A549 (cell line): ENCODE measurements at regions not wholly inside any gene's neighbourhood (a gene's known extent, or its start where the extent isn't known, plus 50 kb on each side); places are given as distances from the start of the nearest gene placed in this dataset.

ENCODE experiments used
- CHD2 ChIP-seq: fragments of 150-350 bp; IDR thresholded peaks from 2 replicates; pipeline ENCODE4 v1.6.1; 2014; ENCODE audit warnings: low read length; ENCODE audit not compliant: partially characterized antibody
- EHMT2 ChIP-seq: fragments of 200-600 bp; sonication (generic); IDR thresholded peaks from 2 replicates; pipeline ENCODE4 v1.6.1; 2016; ENCODE audit warnings: antibody characterized with exemption, low read depth, mild to moderate bottlenecking, moderate library complexity
- EP300 ChIP-seq, 2 experiments: fragments of >200 bp; sonication (Bioruptor Twin); formaldehyde crosslinking; IDR thresholded peaks; 2 replicates in 1 of 2; 3 replicates in 1 of 2; pipeline ENCODE4 v1.6.1; 2016 to 2017
- FOSL2 ChIP-seq, 2 experiments: fragments of 450-650 bp in 1 of 2; fragments of >200 bp in 1 of 2; sonication (Bioruptor Twin) in 1 of 2; formaldehyde crosslinking; IDR thresholded peaks; 2 replicates each; pipeline versions ENCODE4 v1.5.0 to v1.6.1; 2016 to 2020; ENCODE audit warnings: mild to moderate bottlenecking in 1 of 2, moderate library complexity in 1 of 2
- HDAC2 ChIP-seq: fragments of 200-600 bp; sonication (generic); IDR thresholded peaks from 2 replicates; pipeline ENCODE4 v1.6.1; 2016
- JUN ChIP-seq, 2 experiments: fragments of >200 bp; sonication (Bioruptor Twin); formaldehyde crosslinking; IDR thresholded peaks; 2 replicates in 1 of 2; 3 replicates in 1 of 2; pipeline ENCODE4 v1.6.1; 2016 to 2017
- MAFK ChIP-seq: fragments of 450-650 bp; IDR thresholded peaks from 2 replicates; pipeline ENCODE4 v1.6.1; 2014; ENCODE audit not compliant: partially characterized antibody
- PHF8 ChIP-seq: fragments of 200-600 bp; sonication (generic); IDR thresholded peaks from 2 replicates; pipeline ENCODE4 v1.6.1; 2016; ENCODE audit warnings: low read depth, mild to moderate bottlenecking, antibody characterized with exemption, moderate library complexity, borderline replicate concordance
- POLR2A ChIP-seq: IDR thresholded peaks from 2 replicates; pipeline ENCODE4 v1.6.1; 2012; ENCODE audit warnings: mild to moderate bottlenecking, low read length
- RFX5 ChIP-seq: fragments of 450-650 bp; IDR thresholded peaks from 2 replicates; pipeline ENCODE4 v1.7.1; 2014; ENCODE audit warnings: antibody characterized with exemption, mild to moderate bottlenecking, moderate library complexity
- TP53 ChIP-seq: fragments of 250-450 bp; sonication (Bioruptor Pico); IDR thresholded peaks from 2 replicates; pipeline ENCODE4 v1.5.0; 2021; ENCODE audit warnings: mild to moderate bottlenecking, moderate library complexity
- TF ChIP-seq, protein P1 (sequence below): fragments of >200 bp; sonication (Bioruptor Twin); formaldehyde crosslinking; IDR thresholded peaks from 3 replicates; pipeline ENCODE4 v1.5.1; 2016
- TF ChIP-seq, protein P2 (sequence below): fragments of 200-600 bp; sonication (generic); IDR thresholded peaks from 2 replicates; pipeline ENCODE4 v1.6.1; 2016; ENCODE audit warnings: antibody characterized with exemption, mild to moderate bottlenecking, moderate library complexity
- TF ChIP-seq, protein P3 (sequence below): fragments of 450-650 bp; IDR thresholded peaks from 2 replicates; pipeline ENCODE4 v1.6.1; 2014; ENCODE audit warnings: antibody characterized with exemption

DNA sequence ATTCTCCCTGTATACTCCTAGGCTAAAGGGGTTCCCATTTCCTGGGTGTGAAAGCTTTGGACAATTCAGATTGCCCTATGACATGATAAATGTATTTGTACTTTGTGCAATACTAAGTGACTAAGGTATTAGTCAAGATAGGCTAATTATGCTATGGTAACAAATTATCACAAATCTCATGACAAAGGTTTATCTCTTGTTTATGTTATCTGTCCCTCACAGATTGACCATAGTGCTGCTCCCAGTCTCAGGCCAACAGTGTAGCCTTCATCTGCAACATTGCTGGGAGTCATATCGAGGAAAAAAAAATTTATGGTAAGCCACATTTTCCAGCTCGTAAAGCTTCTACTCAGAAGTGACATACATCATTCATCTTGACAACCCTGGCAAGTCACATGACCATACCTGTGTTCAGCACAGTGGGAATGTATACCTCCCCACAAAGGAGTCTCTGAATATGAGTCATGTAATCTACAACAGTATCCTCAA lies 346.2 kb downstream of the IGSF11 start:
- TF ChIP-seq, protein P1, sequence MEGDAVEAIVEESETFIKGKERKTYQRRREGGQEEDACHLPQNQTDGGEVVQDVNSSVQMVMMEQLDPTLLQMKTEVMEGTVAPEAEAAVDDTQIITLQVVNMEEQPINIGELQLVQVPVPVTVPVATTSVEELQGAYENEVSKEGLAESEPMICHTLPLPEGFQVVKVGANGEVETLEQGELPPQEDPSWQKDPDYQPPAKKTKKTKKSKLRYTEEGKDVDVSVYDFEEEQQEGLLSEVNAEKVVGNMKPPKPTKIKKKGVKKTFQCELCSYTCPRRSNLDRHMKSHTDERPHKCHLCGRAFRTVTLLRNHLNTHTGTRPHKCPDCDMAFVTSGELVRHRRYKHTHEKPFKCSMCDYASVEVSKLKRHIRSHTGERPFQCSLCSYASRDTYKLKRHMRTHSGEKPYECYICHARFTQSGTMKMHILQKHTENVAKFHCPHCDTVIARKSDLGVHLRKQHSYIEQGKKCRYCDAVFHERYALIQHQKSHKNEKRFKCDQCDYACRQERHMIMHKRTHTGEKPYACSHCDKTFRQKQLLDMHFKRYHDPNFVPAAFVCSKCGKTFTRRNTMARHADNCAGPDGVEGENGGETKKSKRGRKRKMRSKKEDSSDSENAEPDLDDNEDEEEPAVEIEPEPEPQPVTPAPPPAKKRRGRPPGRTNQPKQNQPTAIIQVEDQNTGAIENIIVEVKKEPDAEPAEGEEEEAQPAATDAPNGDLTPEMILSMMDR: no peak
- no peak for TF ChIP-seq POLR2A
- no peak for TF ChIP-seq EP300 (IDR thresholded peaks at IDR 0.05)
- no peak for TF ChIP-seq PHF8
- TF ChIP-seq, protein P2, sequence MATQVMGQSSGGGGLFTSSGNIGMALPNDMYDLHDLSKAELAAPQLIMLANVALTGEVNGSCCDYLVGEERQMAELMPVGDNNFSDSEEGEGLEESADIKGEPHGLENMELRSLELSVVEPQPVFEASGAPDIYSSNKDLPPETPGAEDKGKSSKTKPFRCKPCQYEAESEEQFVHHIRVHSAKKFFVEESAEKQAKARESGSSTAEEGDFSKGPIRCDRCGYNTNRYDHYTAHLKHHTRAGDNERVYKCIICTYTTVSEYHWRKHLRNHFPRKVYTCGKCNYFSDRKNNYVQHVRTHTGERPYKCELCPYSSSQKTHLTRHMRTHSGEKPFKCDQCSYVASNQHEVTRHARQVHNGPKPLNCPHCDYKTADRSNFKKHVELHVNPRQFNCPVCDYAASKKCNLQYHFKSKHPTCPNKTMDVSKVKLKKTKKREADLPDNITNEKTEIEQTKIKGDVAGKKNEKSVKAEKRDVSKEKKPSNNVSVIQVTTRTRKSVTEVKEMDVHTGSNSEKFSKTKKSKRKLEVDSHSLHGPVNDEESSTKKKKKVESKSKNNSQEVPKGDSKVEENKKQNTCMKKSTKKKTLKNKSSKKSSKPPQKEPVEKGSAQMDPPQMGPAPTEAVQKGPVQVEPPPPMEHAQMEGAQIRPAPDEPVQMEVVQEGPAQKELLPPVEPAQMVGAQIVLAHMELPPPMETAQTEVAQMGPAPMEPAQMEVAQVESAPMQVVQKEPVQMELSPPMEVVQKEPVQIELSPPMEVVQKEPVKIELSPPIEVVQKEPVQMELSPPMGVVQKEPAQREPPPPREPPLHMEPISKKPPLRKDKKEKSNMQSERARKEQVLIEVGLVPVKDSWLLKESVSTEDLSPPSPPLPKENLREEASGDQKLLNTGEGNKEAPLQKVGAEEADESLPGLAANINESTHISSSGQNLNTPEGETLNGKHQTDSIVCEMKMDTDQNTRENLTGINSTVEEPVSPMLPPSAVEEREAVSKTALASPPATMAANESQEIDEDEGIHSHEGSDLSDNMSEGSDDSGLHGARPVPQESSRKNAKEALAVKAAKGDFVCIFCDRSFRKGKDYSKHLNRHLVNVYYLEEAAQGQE: no peak
- no peak for TF ChIP-seq HDAC2
- no peak for TF ChIP-seq EHMT2
- no peak for TF ChIP-seq FOSL2 (IDR thresholded peaks at IDR 0.05)
- no peak for TF ChIP-seq FOSL2 (CRISPR knock-in tag; IDR thresholded peaks at IDR 0.05)
- TF ChIP-seq JUN (IDR thresholded peaks at IDR 0.05): no peak
- TF ChIP-seq MAFK: no peak
- TF ChIP-seq CHD2: no peak
- TF ChIP-seq RFX5: no peak
- TF ChIP-seq, protein P3, sequence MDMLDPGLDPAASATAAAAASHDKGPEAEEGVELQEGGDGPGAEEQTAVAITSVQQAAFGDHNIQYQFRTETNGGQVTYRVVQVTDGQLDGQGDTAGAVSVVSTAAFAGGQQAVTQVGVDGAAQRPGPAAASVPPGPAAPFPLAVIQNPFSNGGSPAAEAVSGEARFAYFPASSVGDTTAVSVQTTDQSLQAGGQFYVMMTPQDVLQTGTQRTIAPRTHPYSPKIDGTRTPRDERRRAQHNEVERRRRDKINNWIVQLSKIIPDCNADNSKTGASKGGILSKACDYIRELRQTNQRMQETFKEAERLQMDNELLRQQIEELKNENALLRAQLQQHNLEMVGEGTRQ: no peak
- no peak for TF ChIP-seq TP53 (CRISPR knock-in tag)
